HEK293 (cell line): ENCODE measurements at regions not wholly inside any gene's neighbourhood (a gene's known extent, or its start where the extent isn't known, plus 50 kb on each side); places are given as distances from the start of the nearest gene placed in this dataset.

Source experiments
- CTCF ChIA-PET: fragments of 350-600 bp; formaldehyde crosslinking; extraction: SDS; loops from one replicate; lab custom pipeline; 2021; ENCODE audit warnings: antibody characterized with exemption; lab: Yijun Ruan, JAX
- POLR2A ChIA-PET: fragments of 300-600 bp; formaldehyde crosslinking; extraction: SDS; loops from one replicate; lab custom pipeline; 2020; ENCODE audit warnings: antibody characterized with exemption, inconsistent platforms; lab: Yijun Ruan, JAX
- H3K27ac ChIP-seq: fragments of 200-500 bp; sonication (Bioruptor generic); 2 replicates; pipeline ENCODE4 v1.5.1; 2014; ENCODE audit warnings: low read depth, low read length, control low read depth, inconsistent platforms; ENCODE audit errors: extremely low read depth
- H3K36me3 ChIP-seq, 2 experiments: fragments of 200-500 bp in 1 of 2; sonication (Bioruptor generic) in 1 of 2; 1 replicate in 1 of 2; 2 replicates in 1 of 2; pipeline ENCODE4 v1.5.1; 2014 to 2017; ENCODE audit warnings: inconsistent platforms in 2 of 2, low read length in 2 of 2; ENCODE audit not compliant: control insufficient read depth in 2 of 2, insufficient read depth in 1 of 2
- H3K4me1 ChIP-seq: fragments of 200-500 bp; sonication (Bioruptor generic); 2 replicates; pipeline ENCODE4 v1.5.1; 2014; ENCODE audit warnings: mild to moderate bottlenecking, low read length, inconsistent platforms; ENCODE audit not compliant: control insufficient read depth, insufficient read depth
- H3K4me3 ChIP-seq: 2 replicates; pipeline ENCODE4 v1.5.1; 2011; ENCODE audit warnings: low read depth, mild to moderate bottlenecking, control low read depth, low read length, moderate library complexity
- H3K9me3 ChIP-seq: fragments of 200-500 bp; sonication (Bioruptor generic); 2 replicates; pipeline ENCODE4 v1.5.1; 2014; ENCODE audit warnings: low read depth, low read length, inconsistent platforms; ENCODE audit not compliant: control insufficient read depth, insufficient read depth
- PRDM1 ChIP-seq: fragments of 450-650 bp; formaldehyde crosslinking; IDR thresholded peaks from 2 replicates; pipeline ENCODE4; 2016; ENCODE audit warnings: missing biosample characterization, missing genetic modification characterization
- PRDM10 ChIP-seq: fragments of 450-650 bp; formaldehyde crosslinking; IDR thresholded peaks from 2 replicates; pipeline ENCODE4 v1.5.1; 2016; ENCODE audit warnings: missing biosample characterization, missing genetic modification characterization
- SETDB1 ChIP-seq: IDR thresholded peaks from one replicate; pipeline ENCODE4 v1.6.1; 2017; ENCODE audit warnings: mild to moderate bottlenecking, low read length, moderate library complexity, mixed read lengths; ENCODE audit not compliant: insufficient read length
- SP2 ChIP-seq: fragments of 450-650 bp; formaldehyde crosslinking; IDR thresholded peaks from 2 replicates; pipeline ENCODE4 v1.5.1; 2016; ENCODE audit warnings: missing biosample characterization, missing genetic modification characterization
- SP3 ChIP-seq: fragments of 450-650 bp; formaldehyde crosslinking; IDR thresholded peaks from 2 replicates; pipeline ENCODE4 v1.5.1; 2016; ENCODE audit warnings: missing biosample characterization, missing genetic modification characterization
- ZBTB17 ChIP-seq: fragments of 450-650 bp; formaldehyde crosslinking; IDR thresholded peaks from 2 replicates; pipeline ENCODE4 v1.5.1; 2016; ENCODE audit warnings: missing biosample characterization, missing genetic modification characterization
- ZBTB21 ChIP-seq: fragments of 450-650 bp; formaldehyde crosslinking; IDR thresholded peaks from 2 replicates; pipeline ENCODE4 v1.5.1; 2017; ENCODE audit warnings: missing biosample characterization, missing genetic modification characterization
- ZEB2 ChIP-seq: fragments of 450-650 bp; formaldehyde crosslinking; IDR thresholded peaks from 2 replicates; pipeline ENCODE4 v1.5.1; 2016; ENCODE audit warnings: missing biosample characterization, missing genetic modification characterization
- ZNF18 ChIP-seq: fragments of 450-650 bp; formaldehyde crosslinking; IDR thresholded peaks from 2 replicates; pipeline ENCODE4 v1.5.1; 2016; ENCODE audit warnings: missing biosample characterization, missing genetic modification characterization
- ZNF266 ChIP-seq: fragments of 450-650 bp; formaldehyde crosslinking; IDR thresholded peaks from 2 replicates; pipeline ENCODE4 v1.5.1; 2016; ENCODE audit warnings: missing biosample characterization, missing genetic modification characterization, low read depth
- ZNF274 ChIP-seq, 2 experiments: fragments of 200-500 bp in 1 of 2; fragments of 450-650 bp in 1 of 2; sonication (Bioruptor generic) in 1 of 2; formaldehyde crosslinking in 1 of 2; IDR thresholded peaks; 2 replicates each; pipeline versions ENCODE4 v1.5.1 to v1.6.1; 2014 to 2016; ENCODE audit warnings: borderline replicate concordance in 1 of 2, inconsistent platforms in 1 of 2, low read length in 1 of 2, missing biosample characterization in 1 of 2, missing genetic modification characterization in 1 of 2
- ZNF324 ChIP-seq: fragments of 450-650 bp; formaldehyde crosslinking; IDR thresholded peaks from 2 replicates; pipeline ENCODE4 v1.5.1; 2016; ENCODE audit warnings: missing biosample characterization, missing genetic modification characterization
- ZNF335 ChIP-seq: fragments of 450-650 bp; formaldehyde crosslinking; conservative IDR thresholded peaks from 2 replicates; pipeline ENCODE4 v1.5.1; 2016; ENCODE audit warnings: missing biosample characterization, missing genetic modification characterization
- ZNF48 ChIP-seq: fragments of 450-650 bp; formaldehyde crosslinking; IDR thresholded peaks from 2 replicates; pipeline ENCODE4 v1.5.1; 2016; ENCODE audit warnings: missing biosample characterization, missing genetic modification characterization
- ZNF530 ChIP-seq: fragments of 450-650 bp; formaldehyde crosslinking; IDR thresholded peaks from 2 replicates; pipeline ENCODE4 v1.5.1; 2016; ENCODE audit warnings: low read depth, missing biosample characterization, missing genetic modification characterization
- ZNF560 ChIP-seq: fragments of 450-650 bp; formaldehyde crosslinking; IDR thresholded peaks from 2 replicates; pipeline ENCODE4 v1.5.1; 2017; ENCODE audit warnings: missing biosample characterization, missing genetic modification characterization, borderline replicate concordance
- ZNF571 ChIP-seq: fragments of 450-650 bp; formaldehyde crosslinking; IDR thresholded peaks from 2 replicates; pipeline ENCODE4 v1.5.0; 2017; ENCODE audit warnings: missing biosample characterization, missing genetic modification characterization
- ZNF610 ChIP-seq: fragments of 450-650 bp; formaldehyde crosslinking; IDR thresholded peaks from 2 replicates; pipeline ENCODE4 v1.5.1; 2016; ENCODE audit warnings: missing biosample characterization, missing genetic modification characterization, borderline replicate concordance
- ZNF621 ChIP-seq: fragments of 450-650 bp; formaldehyde crosslinking; IDR thresholded peaks from 2 replicates; pipeline ENCODE4 v1.5.1; 2017; ENCODE audit warnings: missing biosample characterization, missing genetic modification characterization
- ZNF639 ChIP-seq: fragments of 450-650 bp; formaldehyde crosslinking; IDR thresholded peaks from 2 replicates; pipeline ENCODE4 v1.5.1; 2016; ENCODE audit warnings: missing biosample characterization, missing genetic modification characterization
- ZNF660 ChIP-seq: fragments of 450-650 bp; IDR thresholded peaks from 2 replicates; pipeline ENCODE4 v1.5.1; 2018; ENCODE audit warnings: missing biosample characterization, mild to moderate bottlenecking, missing genetic modification characterization
- ZNF670 ChIP-seq: fragments of 450-650 bp; formaldehyde crosslinking; IDR thresholded peaks from 2 replicates; pipeline ENCODE4 v1.5.1; 2016; ENCODE audit warnings: missing biosample characterization, missing genetic modification characterization, low read depth
- ZNF677 ChIP-seq: fragments of 450-650 bp; IDR thresholded peaks from 2 replicates; pipeline ENCODE4 v1.5.0; 2018; ENCODE audit warnings: missing biosample characterization, mild to moderate bottlenecking, missing genetic modification characterization, moderate library complexity
- ZNF701 ChIP-seq: fragments of 450-650 bp; formaldehyde crosslinking; IDR thresholded peaks from 2 replicates; pipeline ENCODE4 v1.5.1; 2016; ENCODE audit warnings: missing biosample characterization, missing genetic modification characterization
- ZSCAN23 ChIP-seq: fragments of 450-650 bp; formaldehyde crosslinking; IDR thresholded peaks from 2 replicates; pipeline ENCODE4 v1.5.1; 2016; ENCODE audit warnings: missing biosample characterization, missing genetic modification characterization
- TF ChIP-seq, protein P1 (sequence below): fragments of 450-650 bp; formaldehyde crosslinking; IDR thresholded peaks from 2 replicates; pipeline ENCODE4 v1.5.1; 2017; ENCODE audit warnings: missing biosample characterization, missing genetic modification characterization

DNA sequence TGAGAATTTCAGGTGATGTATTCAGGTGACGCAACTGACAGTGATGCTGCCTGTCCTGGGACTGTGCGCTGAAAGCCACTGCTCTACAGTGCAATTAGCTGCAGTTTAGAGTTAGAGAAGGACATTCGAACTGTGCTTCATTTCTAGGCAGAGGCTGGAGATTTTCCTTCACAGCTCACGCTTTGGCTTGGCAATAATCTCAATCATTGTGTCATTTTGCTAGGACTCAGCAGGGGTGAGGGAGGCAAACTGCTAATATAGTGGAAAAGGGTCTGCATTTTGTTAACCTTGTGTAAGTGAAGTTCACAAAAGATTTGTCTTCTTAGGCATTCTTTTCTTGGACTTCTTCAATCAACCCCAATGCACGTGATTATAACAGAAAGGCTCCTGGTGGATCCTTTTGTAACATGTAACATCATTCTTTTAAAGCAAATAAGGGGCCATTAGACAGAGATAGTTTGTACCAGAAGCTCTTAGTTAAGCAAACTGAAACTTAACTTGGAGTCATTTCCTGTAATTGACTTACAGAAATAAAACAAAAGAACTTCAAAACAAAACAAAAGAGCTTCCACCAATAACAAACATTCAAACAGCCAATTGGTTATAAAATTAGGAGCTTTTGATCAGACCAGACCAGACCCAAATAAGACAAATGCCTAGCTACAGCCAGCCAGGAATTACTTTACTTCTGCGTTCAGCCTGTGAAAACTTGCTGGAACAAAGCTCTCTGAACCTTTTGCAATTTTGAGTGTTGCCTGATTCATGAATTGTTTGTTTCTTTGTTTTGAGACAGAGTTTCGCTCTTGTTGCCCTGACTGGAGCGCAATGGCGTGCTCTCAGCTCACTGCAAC is 1376.3 kb upstream of the CELF4 start:
- no peaks in the 10 kb centered on the region for H3K4me1 ChIP-seq
- POLR2A ChIA-PET = no interaction called here
- no peak overlapping the region for H3K4me3 ChIP-seq
- CTCF ChIA-PET = no interaction called here
- H3K36me3 ChIP-seq = no peaks in the 10 kb centered on the region
- no peak for TF ChIP-seq ZNF677 (tag by site-specific recombination)
- TF ChIP-seq ZEB2 (tag by site-specific recombination) = no peak
- TF ChIP-seq ZNF670 = no peak
- no peak for TF ChIP-seq ZNF18
- no peak for TF ChIP-seq ZNF48 (tag by site-specific recombination)
- no peak for TF ChIP-seq ZBTB17 (tag by site-specific recombination)
- TF ChIP-seq, protein P1, sequence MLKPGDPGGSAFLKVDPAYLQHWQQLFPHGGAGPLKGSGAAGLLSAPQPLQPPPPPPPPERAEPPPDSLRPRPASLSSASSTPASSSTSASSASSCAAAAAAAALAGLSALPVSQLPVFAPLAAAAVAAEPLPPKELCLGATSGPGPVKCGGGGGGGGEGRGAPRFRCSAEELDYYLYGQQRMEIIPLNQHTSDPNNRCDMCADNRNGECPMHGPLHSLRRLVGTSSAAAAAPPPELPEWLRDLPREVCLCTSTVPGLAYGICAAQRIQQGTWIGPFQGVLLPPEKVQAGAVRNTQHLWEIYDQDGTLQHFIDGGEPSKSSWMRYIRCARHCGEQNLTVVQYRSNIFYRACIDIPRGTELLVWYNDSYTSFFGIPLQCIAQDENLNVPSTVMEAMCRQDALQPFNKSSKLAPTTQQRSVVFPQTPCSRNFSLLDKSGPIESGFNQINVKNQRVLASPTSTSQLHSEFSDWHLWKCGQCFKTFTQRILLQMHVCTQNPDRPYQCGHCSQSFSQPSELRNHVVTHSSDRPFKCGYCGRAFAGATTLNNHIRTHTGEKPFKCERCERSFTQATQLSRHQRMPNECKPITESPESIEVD = no peak
- TF ChIP-seq ZNF571 = no peak
- no peak for TF ChIP-seq PRDM10 (tag by site-specific recombination)
- no peak for TF ChIP-seq ZNF560
- no peak for TF ChIP-seq ZNF530 (tag by site-specific recombination)
- no peak for TF ChIP-seq ZNF621 (tag by site-specific recombination)
- no peak for TF ChIP-seq ZNF660 (tag by site-specific recombination)
- TF ChIP-seq ZNF324 (tag by site-specific recombination) = no peak
- TF ChIP-seq ZNF701 = no peak
- no peak for TF ChIP-seq ZSCAN23 (tag by site-specific recombination)
- no peak for TF ChIP-seq ZBTB21 (tag by site-specific recombination)
- TF ChIP-seq ZNF266 (tag by site-specific recombination) = no peak
- H3K27ac ChIP-seq = no peak overlapping the region
- no peaks in the 10 kb centered on the region for H3K9me3 ChIP-seq

DNA sequence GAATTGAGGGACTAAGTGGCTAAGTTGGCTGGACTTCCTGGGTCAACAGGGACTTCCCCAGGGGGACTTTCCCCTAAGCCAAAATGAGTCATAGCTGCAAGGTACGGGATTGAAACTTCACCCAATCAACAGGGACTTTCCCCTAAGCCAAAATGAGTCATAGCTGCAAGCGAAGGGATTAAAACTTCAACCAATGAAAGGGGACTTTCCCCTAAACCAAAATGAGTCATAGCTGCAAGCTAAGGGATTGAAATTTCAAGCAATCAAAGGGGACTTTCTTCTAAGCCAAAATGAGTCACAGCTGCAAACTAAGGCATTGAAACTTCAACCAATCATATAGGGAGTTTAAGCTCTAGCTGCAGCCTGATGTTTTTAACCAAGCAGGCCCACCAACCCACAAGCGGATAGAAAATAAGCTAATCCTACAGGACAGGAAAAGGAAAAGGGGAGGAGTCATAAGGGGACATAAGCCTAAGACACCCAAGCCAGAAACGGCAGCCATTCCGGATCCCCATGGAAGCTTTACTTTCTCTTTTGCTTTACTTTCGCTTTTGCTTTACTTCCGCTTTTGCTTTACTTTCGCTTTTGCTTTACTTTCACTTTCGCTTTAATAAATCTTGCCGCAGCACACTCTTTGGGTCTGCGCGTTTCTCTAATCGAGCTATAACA is 1375.4 kb upstream of the CELF4 start:
- CTCF ChIA-PET = no interaction called here
- no peaks in the 10 kb centered on the region for H3K9me3 ChIP-seq
- H3K4me1 ChIP-seq = no peaks in the 10 kb centered on the region
- H3K4me3 ChIP-seq = no peak overlapping the region
- H3K27ac ChIP-seq = no peak overlapping the region
- no peaks in the 10 kb centered on the region for H3K36me3 ChIP-seq
- POLR2A ChIA-PET = no interaction called here
- no peak for TF ChIP-seq ZNF335
- TF ChIP-seq ZNF274 (IDR thresholded peaks at IDR 0.05; ENCODE audit: low read length) = no peak
- TF ChIP-seq ZNF274 (tag by site-specific recombination; IDR thresholded peaks at IDR 0.05; ENCODE audit: borderline replicate concordance) = no peak
- no peak for TF ChIP-seq ZNF610 (tag by site-specific recombination)
- TF ChIP-seq PRDM1 (tag by site-specific recombination) = peak; percentile 93
- TF ChIP-seq SP3 (tag by site-specific recombination) = no peak
- peak; percentile 18; the same call in 1 of the 2 replicates for TF ChIP-seq SP2 (tag by site-specific recombination)
- peak; percentile 91 for TF ChIP-seq SETDB1
- TF ChIP-seq ZNF639 (tag by site-specific recombination) = no peak
